H1 (cell line): ENCODE measurements at regions not wholly inside any gene's neighbourhood (a gene's known extent, or its start where the extent isn't known, plus 50 kb on each side); places are given as distances from the start of the nearest gene placed in this dataset.

Source experiments
- CBX5 ChIP-seq: fragments of 300-800, 300-1000 bp; sonication (generic); IDR thresholded peaks from 2 replicates; pipeline ENCODE4 v1.7.1; 2016; ENCODE audit warnings: antibody characterized with exemption, low read length, low read depth
- CREB1 ChIP-seq: IDR thresholded peaks from 2 replicates; pipeline ENCODE4 v1.6.1; 2012; ENCODE audit warnings: inconsistent platforms
- EP300 ChIP-seq, 2 experiments: IDR thresholded peaks; 1 replicate in 1 of 2; 2 replicates in 1 of 2; pipeline ENCODE4 v1.6.1; 2011 to 2012; ENCODE audit warnings: low read depth in 2 of 2, low read length in 2 of 2, mild to moderate bottlenecking in 2 of 2, borderline replicate concordance in 1 of 2, inconsistent platforms in 1 of 2, moderate library complexity in 1 of 2
- JUN ChIP-seq: IDR thresholded peaks from 2 replicates; pipeline ENCODE4 v1.6.1; 2011; ENCODE audit warnings: low read depth, mild to moderate bottlenecking, improper control_type of control experiment, low read length
- MAFK ChIP-seq: IDR thresholded peaks from 2 replicates; pipeline ENCODE4 v1.6.1; 2012; ENCODE audit warnings: low read depth, mild to moderate bottlenecking, improper control_type of control experiment, low read length
- POLR2AphosphoS5 ChIP-seq: IDR thresholded peaks from 2 replicates; pipeline ENCODE4 v1.6.1; 2011; ENCODE audit warnings: low read depth, low read length
- RBBP5 ChIP-seq: IDR thresholded peaks from 2 replicates; pipeline ENCODE4 v1.7.1; 2012; ENCODE audit warnings: low read depth, mild to moderate bottlenecking, inconsistent platforms, low read length, moderate library complexity, borderline replicate concordance
- RXRA ChIP-seq: IDR thresholded peaks from 2 replicates; pipeline ENCODE4 v1.6.1; 2011; ENCODE audit warnings: low read depth, mild to moderate bottlenecking, low read length, moderate library complexity; ENCODE audit not compliant: insufficient read depth
- SIN3A ChIP-seq, 2 experiments: IDR thresholded peaks in 1 of 2; conservative IDR thresholded peaks in 1 of 2; 2 replicates each; pipeline ENCODE4 v1.6.1; 2011 to 2012; ENCODE audit warnings: low read length in 2 of 2, improper control_type of control experiment in 1 of 2, low read depth in 1 of 2, mild to moderate bottlenecking in 1 of 2
- SIX5 ChIP-seq: IDR thresholded peaks from 2 replicates; pipeline ENCODE4 v1.6.1; 2011; ENCODE audit warnings: mild to moderate bottlenecking, low read depth, low read length
- TAF1 ChIP-seq: IDR thresholded peaks from 2 replicates; pipeline ENCODE4 v1.6.1; 2011; ENCODE audit warnings: mild to moderate bottlenecking, low read depth, low read length
- TEAD4 ChIP-seq: IDR thresholded peaks from 2 replicates; pipeline ENCODE4 v1.6.1; 2012; ENCODE audit warnings: low read depth, low read length, inconsistent platforms, mixed read lengths
- TF ChIP-seq, protein P1 (sequence below): IDR thresholded peaks from 2 replicates; pipeline ENCODE4 v1.6.1; 2012; ENCODE audit warnings: low read length, inconsistent platforms
- TF ChIP-seq, protein P2 (sequence below), 3 experiments: IDR thresholded peaks; 1 replicate in 2 of 3; 2 replicates in 1 of 3; pipeline versions ENCODE4 v1.5.1 to v1.6.1; 2011; ENCODE audit warnings: low read length in 3 of 3, mild to moderate bottlenecking in 3 of 3, inconsistent platforms in 2 of 3, low read depth in 1 of 3, moderate library complexity in 1 of 3; ENCODE audit not compliant: insufficient read depth in 1 of 3; ENCODE audit errors: control extremely low read depth in 1 of 3

DNA sequence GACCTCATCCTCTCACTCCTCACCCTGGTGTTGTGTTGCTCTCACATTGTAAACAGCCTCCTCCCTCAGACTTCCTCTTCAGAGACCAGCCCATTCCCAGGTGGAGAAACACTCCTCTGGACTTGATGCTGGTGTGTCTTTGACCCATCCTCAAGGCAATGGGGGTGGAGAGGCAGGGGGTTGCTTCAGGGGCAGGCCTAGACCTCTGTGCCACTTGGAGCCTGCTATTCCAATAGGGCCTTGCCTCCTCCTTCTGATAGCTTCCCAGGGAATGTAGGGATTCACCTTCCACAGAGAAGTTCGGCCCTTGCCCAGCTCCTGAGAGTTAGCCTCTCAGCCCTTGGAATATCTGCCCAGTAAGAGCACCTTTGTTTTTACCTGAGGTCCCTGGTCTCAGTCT, 606.6 kb upstream of the CADM1 start:
- no peak for TF ChIP-seq EP300 (IDR thresholded peaks at IDR 0.05; ENCODE audit: borderline replicate concordance in 1 of 2, low read depth in 2 of 2, low read length in 2 of 2)
- no peak for TF ChIP-seq RXRA
- no peak for TF ChIP-seq CREB1
- TF ChIP-seq TEAD4 = no peak
- TF ChIP-seq CBX5 = no peak
- no peak for TF ChIP-seq MAFK
- TF ChIP-seq SIN3A (conservative IDR thresholded peaks at IDR 0.05 in 1 of 2, IDR thresholded peaks at IDR 0.05 in 1 of 2; ENCODE audit: low read depth in 1 of 2, low read length in 2 of 2) = no peak
- TF ChIP-seq POLR2AphosphoS5 = no peak
- no peak for TF ChIP-seq JUN
- no peak for TF ChIP-seq SIX5
- no peak for TF ChIP-seq RBBP5
- no peak for TF ChIP-seq TAF1
- TF ChIP-seq, protein P1, sequence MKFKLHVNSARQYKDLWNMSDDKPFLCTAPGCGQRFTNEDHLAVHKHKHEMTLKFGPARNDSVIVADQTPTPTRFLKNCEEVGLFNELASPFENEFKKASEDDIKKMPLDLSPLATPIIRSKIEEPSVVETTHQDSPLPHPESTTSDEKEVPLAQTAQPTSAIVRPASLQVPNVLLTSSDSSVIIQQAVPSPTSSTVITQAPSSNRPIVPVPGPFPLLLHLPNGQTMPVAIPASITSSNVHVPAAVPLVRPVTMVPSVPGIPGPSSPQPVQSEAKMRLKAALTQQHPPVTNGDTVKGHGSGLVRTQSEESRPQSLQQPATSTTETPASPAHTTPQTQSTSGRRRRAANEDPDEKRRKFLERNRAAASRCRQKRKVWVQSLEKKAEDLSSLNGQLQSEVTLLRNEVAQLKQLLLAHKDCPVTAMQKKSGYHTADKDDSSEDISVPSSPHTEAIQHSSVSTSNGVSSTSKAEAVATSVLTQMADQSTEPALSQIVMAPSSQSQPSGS = no peak
- TF ChIP-seq, protein P2, sequence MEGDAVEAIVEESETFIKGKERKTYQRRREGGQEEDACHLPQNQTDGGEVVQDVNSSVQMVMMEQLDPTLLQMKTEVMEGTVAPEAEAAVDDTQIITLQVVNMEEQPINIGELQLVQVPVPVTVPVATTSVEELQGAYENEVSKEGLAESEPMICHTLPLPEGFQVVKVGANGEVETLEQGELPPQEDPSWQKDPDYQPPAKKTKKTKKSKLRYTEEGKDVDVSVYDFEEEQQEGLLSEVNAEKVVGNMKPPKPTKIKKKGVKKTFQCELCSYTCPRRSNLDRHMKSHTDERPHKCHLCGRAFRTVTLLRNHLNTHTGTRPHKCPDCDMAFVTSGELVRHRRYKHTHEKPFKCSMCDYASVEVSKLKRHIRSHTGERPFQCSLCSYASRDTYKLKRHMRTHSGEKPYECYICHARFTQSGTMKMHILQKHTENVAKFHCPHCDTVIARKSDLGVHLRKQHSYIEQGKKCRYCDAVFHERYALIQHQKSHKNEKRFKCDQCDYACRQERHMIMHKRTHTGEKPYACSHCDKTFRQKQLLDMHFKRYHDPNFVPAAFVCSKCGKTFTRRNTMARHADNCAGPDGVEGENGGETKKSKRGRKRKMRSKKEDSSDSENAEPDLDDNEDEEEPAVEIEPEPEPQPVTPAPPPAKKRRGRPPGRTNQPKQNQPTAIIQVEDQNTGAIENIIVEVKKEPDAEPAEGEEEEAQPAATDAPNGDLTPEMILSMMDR (IDR thresholded peaks at IDR 0.05; ENCODE audit: control extremely low read depth in 1 of 3, insufficient read depth in 1 of 3, low read depth in 1 of 3, low read length in 3 of 3) = no peak
